ENCODE measurements at regions not wholly inside any gene's neighbourhood (a gene's known extent, or its start where the extent isn't known, plus 50 kb on each side); places are given as distances from the start of the nearest gene placed in this dataset.

DNA sequence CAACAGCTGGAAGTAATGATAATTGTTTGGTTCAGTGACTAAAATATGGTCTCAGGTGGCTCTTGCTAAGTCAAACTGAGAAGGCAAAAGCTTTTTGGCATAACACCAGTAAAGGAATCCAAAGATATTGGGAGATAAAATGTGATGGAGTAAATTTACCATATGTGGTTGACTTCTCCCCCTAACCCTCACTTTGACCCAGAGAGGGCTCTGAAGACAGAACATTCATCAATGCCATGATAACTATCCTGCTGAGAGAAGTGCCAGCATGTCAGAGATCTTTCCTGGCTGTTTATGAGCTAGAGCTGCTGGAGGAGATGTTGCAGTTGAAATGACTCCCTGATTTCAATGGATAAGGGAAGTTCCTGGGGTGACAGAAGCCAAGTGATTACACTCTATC lies 213.4 kb downstream of the SPCS3 start:
- TF ChIP-seq, protein P1, sequence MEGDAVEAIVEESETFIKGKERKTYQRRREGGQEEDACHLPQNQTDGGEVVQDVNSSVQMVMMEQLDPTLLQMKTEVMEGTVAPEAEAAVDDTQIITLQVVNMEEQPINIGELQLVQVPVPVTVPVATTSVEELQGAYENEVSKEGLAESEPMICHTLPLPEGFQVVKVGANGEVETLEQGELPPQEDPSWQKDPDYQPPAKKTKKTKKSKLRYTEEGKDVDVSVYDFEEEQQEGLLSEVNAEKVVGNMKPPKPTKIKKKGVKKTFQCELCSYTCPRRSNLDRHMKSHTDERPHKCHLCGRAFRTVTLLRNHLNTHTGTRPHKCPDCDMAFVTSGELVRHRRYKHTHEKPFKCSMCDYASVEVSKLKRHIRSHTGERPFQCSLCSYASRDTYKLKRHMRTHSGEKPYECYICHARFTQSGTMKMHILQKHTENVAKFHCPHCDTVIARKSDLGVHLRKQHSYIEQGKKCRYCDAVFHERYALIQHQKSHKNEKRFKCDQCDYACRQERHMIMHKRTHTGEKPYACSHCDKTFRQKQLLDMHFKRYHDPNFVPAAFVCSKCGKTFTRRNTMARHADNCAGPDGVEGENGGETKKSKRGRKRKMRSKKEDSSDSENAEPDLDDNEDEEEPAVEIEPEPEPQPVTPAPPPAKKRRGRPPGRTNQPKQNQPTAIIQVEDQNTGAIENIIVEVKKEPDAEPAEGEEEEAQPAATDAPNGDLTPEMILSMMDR (IDR thresholded peaks at IDR 0.05; ENCODE audit: low read length), result no peak
- TF ChIP-seq EZH2 (optimal IDR thresholded peaks at IDR 0.05; ENCODE audit: low read depth, low read length), result no peak
